ENCODE measurements at regions not wholly inside any gene's neighbourhood (a gene's known extent, or its start where the extent isn't known, plus 50 kb on each side); places are given as distances from the start of the nearest gene placed in this dataset.

DNA sequence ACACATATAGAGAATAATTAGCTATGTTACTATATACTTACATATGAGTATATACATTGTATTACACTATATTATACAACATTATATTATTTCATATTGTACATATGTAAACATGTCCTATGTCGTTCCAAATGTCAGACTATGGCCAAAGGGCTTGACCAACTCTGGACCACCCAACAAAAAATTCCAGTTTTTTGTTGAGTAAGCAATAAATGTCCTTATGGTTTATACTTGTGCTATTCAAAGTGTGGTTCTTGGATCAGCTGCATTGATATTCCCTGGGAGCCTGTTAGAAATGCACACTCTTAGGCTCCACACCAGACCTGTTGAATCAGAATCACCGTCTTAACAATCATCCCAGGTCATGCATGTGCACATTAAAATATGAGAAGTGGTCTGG, 225.4 kb upstream of the ZFP64 start:
- DNase-seq (no peak), ATAC-seq (ENCODE audit: poor library complexity) (no peak)
- TF ChIP-seq, protein P1, sequence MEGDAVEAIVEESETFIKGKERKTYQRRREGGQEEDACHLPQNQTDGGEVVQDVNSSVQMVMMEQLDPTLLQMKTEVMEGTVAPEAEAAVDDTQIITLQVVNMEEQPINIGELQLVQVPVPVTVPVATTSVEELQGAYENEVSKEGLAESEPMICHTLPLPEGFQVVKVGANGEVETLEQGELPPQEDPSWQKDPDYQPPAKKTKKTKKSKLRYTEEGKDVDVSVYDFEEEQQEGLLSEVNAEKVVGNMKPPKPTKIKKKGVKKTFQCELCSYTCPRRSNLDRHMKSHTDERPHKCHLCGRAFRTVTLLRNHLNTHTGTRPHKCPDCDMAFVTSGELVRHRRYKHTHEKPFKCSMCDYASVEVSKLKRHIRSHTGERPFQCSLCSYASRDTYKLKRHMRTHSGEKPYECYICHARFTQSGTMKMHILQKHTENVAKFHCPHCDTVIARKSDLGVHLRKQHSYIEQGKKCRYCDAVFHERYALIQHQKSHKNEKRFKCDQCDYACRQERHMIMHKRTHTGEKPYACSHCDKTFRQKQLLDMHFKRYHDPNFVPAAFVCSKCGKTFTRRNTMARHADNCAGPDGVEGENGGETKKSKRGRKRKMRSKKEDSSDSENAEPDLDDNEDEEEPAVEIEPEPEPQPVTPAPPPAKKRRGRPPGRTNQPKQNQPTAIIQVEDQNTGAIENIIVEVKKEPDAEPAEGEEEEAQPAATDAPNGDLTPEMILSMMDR (IDR thresholded peaks at IDR 0.05): no peak
- H3K4me1 ChIP-seq (ENCODE audit: insufficient read depth, low read length): peaks cover 9% of the 10 kb centered on the region
- H3K27ac ChIP-seq (ENCODE audit: low read depth in 1 of 2, low read length in 2 of 2): no peak overlapping the region
- ChIA-PET CTCF (interaction anchor here (1.4 kb wide), 1 partner anchor 9 kb away, joined by 3 read pairs; no protein-coding TSS in a partner anchor), POLR2A (no interaction called here)
- no peaks in the 10 kb centered on the region for H3K27me3 ChIP-seq (ENCODE audit: control insufficient read depth in 1 of 2, insufficient read depth in 2 of 2, low read length in 2 of 2)
- H3K9me3 ChIP-seq (ENCODE audit: control insufficient read depth in 1 of 2, insufficient read depth in 1 of 2, low read length in 2 of 2): peaks cover 6 to 17% of the 10 kb centered on the region in 2 experiments
- H3K36me3 Mint-ChIP-seq (ENCODE audit: low read depth): peaks cover 15% of the 10 kb centered on the region
- no peak overlapping the region for H3K27ac Mint-ChIP-seq
- H3K4me3 Mint-ChIP-seq: no peak overlapping the region
- no peak overlapping the region for H3K4me3 ChIP-seq (ENCODE audit: low read length)
- peaks cover 20% of the 10 kb centered on the region for H3K9me3 Mint-ChIP-seq
- H3K4me1 Mint-ChIP-seq (ENCODE audit: low read depth): peaks cover 22% of the 10 kb centered on the region
- no peaks in the 10 kb centered on the region for H3K27me3 Mint-ChIP-seq
- no peaks in the 10 kb centered on the region for H3K36me3 ChIP-seq (ENCODE audit: insufficient read depth, low read length)
- intact Hi-C loops (cut with DNase I, micrococcal nuclease): no loop called here

DNA sequence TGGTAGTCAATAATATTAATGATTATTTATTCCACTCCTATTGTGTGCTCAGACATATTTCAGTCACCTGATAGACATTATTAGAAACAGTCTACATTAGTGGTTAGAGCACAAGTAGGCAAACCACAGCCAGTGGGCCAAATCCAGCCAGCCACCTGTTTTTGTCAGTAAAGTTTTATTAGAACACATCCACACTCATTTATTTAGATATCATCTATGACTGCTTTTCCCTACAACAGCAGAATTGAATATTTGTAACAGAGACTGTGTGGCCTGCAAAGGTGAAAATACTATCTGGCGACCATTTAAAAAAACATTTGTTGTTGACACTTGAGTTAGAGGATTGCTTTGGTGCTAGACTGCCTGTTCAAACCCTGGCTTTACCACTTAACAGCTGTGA, 220.0 kb upstream of the ZFP64 start:
- peak overlapping the region; percentile 89 to 96 for H3K27ac ChIP-seq (ENCODE audit: low read depth in 1 of 2, low read length in 2 of 2)
- Mint-ChIP-seq H3K27ac (peak overlapping the region; percentile 96), H3K4me1 (ENCODE audit: low read depth) (peaks cover 73% of the 10 kb centered on the region), H3K9me3 (peaks cover 5% of the 10 kb centered on the region), H3K36me3 (ENCODE audit: low read depth) (peaks cover 29% of the 10 kb centered on the region), H3K27me3 (no peaks in the 10 kb centered on the region), H3K4me3 (peak overlapping the region; percentile 48)
- H3K36me3 ChIP-seq (ENCODE audit: insufficient read depth, low read length): no peaks in the 10 kb centered on the region
- H3K4me3 ChIP-seq (ENCODE audit: low read length): no peak overlapping the region
- TF ChIP-seq, protein P1 (IDR thresholded peaks at IDR 0.05): no peak
- intact Hi-C loops (cut with DNase I, micrococcal nuclease): no loop called here
- ChIA-PET POLR2A (interaction anchor here (1.4 to 3.2 kb wide), 4 partner anchors 11 to 30 kb away, joined by 3 to 39 read pairs (median 20); no protein-coding TSS in a partner anchor), CTCF (no interaction called here)
- peaks cover 5 to 6% of the 10 kb centered on the region in 2 experiments for H3K9me3 ChIP-seq (ENCODE audit: control insufficient read depth in 1 of 2, insufficient read depth in 1 of 2, low read length in 2 of 2)
- no peaks in the 10 kb centered on the region for H3K27me3 ChIP-seq (ENCODE audit: control insufficient read depth in 1 of 2, insufficient read depth in 2 of 2, low read length in 2 of 2)
- peaks cover 57% of the 10 kb centered on the region for H3K4me1 ChIP-seq (ENCODE audit: insufficient read depth, low read length)
- no peak for DNase-seq
- ATAC-seq (ENCODE audit: poor library complexity): no peak

DNA sequence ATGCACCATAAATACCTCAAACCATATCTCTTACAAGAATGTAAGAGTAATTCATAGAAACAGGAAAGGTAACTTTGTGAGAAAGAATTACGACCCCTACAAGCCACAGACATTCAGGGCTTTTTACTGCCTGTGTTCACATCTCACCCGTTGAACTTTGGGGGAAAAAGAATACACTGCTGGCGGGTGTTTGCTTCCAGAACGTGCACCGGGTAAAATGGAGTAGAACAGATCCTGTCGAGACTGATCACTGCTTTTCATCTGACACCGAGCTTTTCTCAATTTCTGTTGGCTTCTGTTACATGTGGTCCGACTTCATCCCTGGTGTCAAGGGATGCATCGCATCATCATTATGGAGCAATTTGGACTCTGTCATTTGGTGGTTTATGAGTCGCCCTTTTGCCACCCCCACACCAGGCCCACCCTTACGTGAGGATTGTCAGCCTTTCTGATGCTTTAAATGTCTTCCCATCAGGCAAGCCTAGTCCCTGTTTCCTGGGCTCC, 219.2 kb upstream of the ZFP64 start:
- Mint-ChIP-seq H3K36me3 (ENCODE audit: low read depth) (peaks cover 29% of the 10 kb centered on the region), H3K4me3 (peak overlapping the region; percentile 81), H3K9me3 (peaks cover 5% of the 10 kb centered on the region), H3K27ac (peak overlapping the region; percentile 96), H3K27me3 (no peaks in the 10 kb centered on the region), H3K4me1 (ENCODE audit: low read depth) (peaks cover 81% of the 10 kb centered on the region)
- no peaks in the 10 kb centered on the region for H3K27me3 ChIP-seq (ENCODE audit: control insufficient read depth in 1 of 2, insufficient read depth in 2 of 2, low read length in 2 of 2)
- POLR2A ChIA-PET: interaction anchor here (0.6 to 3.2 kb wide), 23 partner anchors 10 to 1696 kb away, joined by 3 to 39 read pairs (median 4); partner anchors contain the start of gene ZFP64
- CTCF ChIA-PET: no interaction called here
- H3K9me3 ChIP-seq (ENCODE audit: control insufficient read depth in 1 of 2, insufficient read depth in 1 of 2, low read length in 2 of 2): peaks cover 5 to 6% of the 10 kb centered on the region in 2 experiments
- peaks cover 61% of the 10 kb centered on the region for H3K4me1 ChIP-seq (ENCODE audit: insufficient read depth, low read length)
- no peaks in the 10 kb centered on the region for H3K36me3 ChIP-seq (ENCODE audit: insufficient read depth, low read length)
- ATAC-seq (ENCODE audit: poor library complexity) (peak; percentile 12), DNase-seq (peak in 5 of 14 experiments; percentile 10 to 31 (median 21))
- H3K27ac ChIP-seq (ENCODE audit: low read depth in 1 of 2, low read length in 2 of 2): peak overlapping the region; percentile 89 to 96
- intact Hi-C loops (cut with DNase I, micrococcal nuclease): loop anchor here in 1 of 2 experiments (1.0 kb wide), 1 partner anchor 562 kb away; the partner anchor contains the start of gene TSHZ2
- H3K4me3 ChIP-seq (ENCODE audit: low read length): peak overlapping the region; percentile 25
- TF ChIP-seq, protein P1 (IDR thresholded peaks at IDR 0.05): no peak
